ENCODE measurements at regions not wholly inside any gene's neighbourhood (a gene's known extent, or its start where the extent isn't known, plus 50 kb on each side); places are given as distances from the start of the nearest gene placed in this dataset.

- DNase-seq (no peak), ATAC-seq (ENCODE audit: insufficient read depth, low FRiP score) (no peak)
- Histone ChIP-seq H3K4me1 (ENCODE audit: control insufficient read depth in 5 of 5, insufficient read depth in 5 of 5, low read length in 5 of 5) (no peaks in the 10 kb centered on the region), H3K27me3 (ENCODE audit: control insufficient read depth in 3 of 3, insufficient read depth in 3 of 3, low read length in 2 of 3) (peaks cover 0 to 2% (median 2%) of the 10 kb centered on the region in 3 donors), H3K4me3 (no peak overlapping the region), H3K27ac (ENCODE audit: low read depth in 1 of 2, low read length in 1 of 2) (no peak overlapping the region), H3K9ac (ENCODE audit: insufficient read depth in 1 of 2, low read length in 2 of 2) (no peak overlapping the region), H3K36me3 (ENCODE audit: control insufficient read depth in 4 of 4, insufficient read depth in 4 of 4, low read length in 4 of 4) (no peaks in the 10 kb centered on the region), H3K9me3 (ENCODE audit: control insufficient read depth in 4 of 4, insufficient read depth in 3 of 4, low read length in 3 of 4) (peaks cover 0 to 4% (median 0%) of the 10 kb centered on the region in 4 donors)
- WGBS, 2 donors = 88 to 89% methylated on average over 4 of the region's 4 CpGs
- TF ChIP-seq CTCF (IDR thresholded peaks at IDR 0.05; ENCODE audit: control extremely low read depth, extremely low read depth) = no peak
Observed at GRCh38 chr5:174287761-174288160, 242.3 kb downstream of the NSG2 start.

- no peak for TF ChIP-seq CTCF (IDR thresholded peaks at IDR 0.05; ENCODE audit: control extremely low read depth, extremely low read depth)
- Histone ChIP-seq H3K4me3 (no peak overlapping the region), H3K4me1 (ENCODE audit: control insufficient read depth in 5 of 5, insufficient read depth in 5 of 5, low read length in 5 of 5) (no peaks in the 10 kb centered on the region), H3K36me3 (ENCODE audit: control insufficient read depth in 4 of 4, insufficient read depth in 4 of 4, low read length in 4 of 4) (no peaks in the 10 kb centered on the region), H3K9me3 (ENCODE audit: control insufficient read depth in 4 of 4, insufficient read depth in 3 of 4, low read length in 3 of 4) (peaks cover 0 to 4% (median 0%) of the 10 kb centered on the region in 4 donors), H3K27me3 (ENCODE audit: control insufficient read depth in 3 of 3, insufficient read depth in 3 of 3, low read length in 2 of 3) (peaks cover 0 to 2% (median 2%) of the 10 kb centered on the region in 3 donors), H3K27ac (ENCODE audit: low read depth in 1 of 2, low read length in 1 of 2) (no peak overlapping the region), H3K9ac (ENCODE audit: insufficient read depth in 1 of 2, low read length in 2 of 2) (no peak overlapping the region)
- WGBS, 2 donors = 78 to 80% methylated on average over 6 of the region's 6 CpGs
- no peak for ATAC-seq (ENCODE audit: insufficient read depth, low FRiP score)
- DNase-seq = no peak
Observed at GRCh38 chr5:174288439-174288838, 242.9 kb downstream of the NSG2 start.

GRCh38 chr5:174291162-174291561, 245.7 kb downstream of the NSG2 start:
- DNase-seq = no peak
- whole genome bisulfite sequencing, 2 donors = 68 to 74% methylated on average over 3 of the region's 3 CpGs
- no peak for TF ChIP-seq CTCF (IDR thresholded peaks at IDR 0.05; ENCODE audit: control extremely low read depth, extremely low read depth)
- no peak overlapping the region for H3K9ac ChIP-seq (ENCODE audit: insufficient read depth in 1 of 2, low read length in 2 of 2)
- ATAC-seq (ENCODE audit: insufficient read depth, low FRiP score) = no peak
- peaks cover 0 to 4% (median under 1%) of the 10 kb centered on the region in 4 donors for H3K9me3 ChIP-seq (ENCODE audit: control insufficient read depth in 4 of 4, insufficient read depth in 3 of 4, low read length in 3 of 4)
- no peak overlapping the region for H3K27ac ChIP-seq (ENCODE audit: low read depth in 1 of 2, low read length in 1 of 2)
- no peak overlapping the region for H3K4me3 ChIP-seq
- H3K36me3 ChIP-seq (ENCODE audit: control insufficient read depth in 4 of 4, insufficient read depth in 4 of 4, low read length in 4 of 4) = no peaks in the 10 kb centered on the region
- H3K27me3 ChIP-seq (ENCODE audit: control insufficient read depth in 3 of 3, insufficient read depth in 3 of 3, low read length in 2 of 3) = no peaks in the 10 kb centered on the region
- H3K4me1 ChIP-seq (ENCODE audit: control insufficient read depth in 5 of 5, insufficient read depth in 5 of 5, low read length in 5 of 5) = no peaks in the 10 kb centered on the region

- ATAC-seq (ENCODE audit: insufficient read depth, low FRiP score) (no peak), DNase-seq (no peak)
- Histone ChIP-seq H3K27me3 (ENCODE audit: control insufficient read depth in 3 of 3, insufficient read depth in 3 of 3, low read length in 2 of 3) (no peaks in the 10 kb centered on the region), H3K4me1 (ENCODE audit: control insufficient read depth in 5 of 5, insufficient read depth in 5 of 5, low read length in 5 of 5) (no peaks in the 10 kb centered on the region), H3K27ac (ENCODE audit: low read depth in 1 of 2, low read length in 1 of 2) (no peak overlapping the region), H3K4me3 (no peak overlapping the region), H3K9me3 (ENCODE audit: control insufficient read depth in 4 of 4, insufficient read depth in 3 of 4, low read length in 3 of 4) (peaks cover 0 to 4% (median under 1%) of the 10 kb centered on the region in 4 donors), H3K9ac (ENCODE audit: insufficient read depth in 1 of 2, low read length in 2 of 2) (no peak overlapping the region), H3K36me3 (ENCODE audit: control insufficient read depth in 4 of 4, insufficient read depth in 4 of 4, low read length in 4 of 4) (no peaks in the 10 kb centered on the region)
- 82 to 85% methylated on average over 3 of the region's 3 CpGs for WGBS, 2 donors
- no peak for TF ChIP-seq CTCF (IDR thresholded peaks at IDR 0.05; ENCODE audit: control extremely low read depth, extremely low read depth)
Observed at GRCh38 chr5:174292348-174292747, 246.8 kb downstream of the NSG2 start.
